Umbilical cord (tissue), 1 donor: ENCODE measurements at regions not wholly inside any gene's neighbourhood (a gene's known extent, or its start where the extent isn't known, plus 50 kb on each side); places are given as distances from the start of the nearest gene placed in this dataset.
A peak's percentile ranks its signal among the peaks of the same experiment; 100 is the strongest.

Experiments
- DNase-seq: peaks from one replicate; pipeline ENCODE4 v3.0.0-alpha.2; 2015; ENCODE audit warnings: low spot score

DNA sequence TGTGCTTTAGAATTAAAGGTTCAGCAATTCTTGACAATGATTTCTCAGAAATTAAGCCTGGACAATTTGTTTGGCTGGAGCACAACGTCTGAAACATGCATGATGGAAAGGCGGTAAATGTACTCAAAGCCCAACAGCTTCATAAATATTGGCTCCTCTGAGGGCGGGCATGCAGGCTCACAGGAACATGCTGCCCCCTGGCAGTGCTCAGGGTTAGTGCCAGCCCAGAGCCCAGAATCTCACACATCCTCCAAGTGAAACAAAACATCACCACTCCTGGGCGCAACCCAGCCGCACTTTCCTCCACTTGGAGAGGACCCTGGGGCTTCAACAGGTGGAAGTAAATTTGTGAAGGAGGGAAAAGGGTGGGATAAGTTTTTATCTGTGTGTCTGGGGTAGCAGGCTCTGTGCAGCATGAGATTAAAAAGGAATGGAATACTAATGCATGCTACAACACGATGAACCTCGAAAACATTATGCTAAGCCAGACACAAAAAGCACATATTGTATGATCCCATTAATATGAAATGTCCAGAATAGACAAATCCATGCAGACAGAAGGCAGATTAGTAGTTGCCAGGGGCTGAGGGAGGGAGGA, 54.1 kb upstream of the PTPRT start:
- DNase-seq = peak; percentile 50

DNA sequence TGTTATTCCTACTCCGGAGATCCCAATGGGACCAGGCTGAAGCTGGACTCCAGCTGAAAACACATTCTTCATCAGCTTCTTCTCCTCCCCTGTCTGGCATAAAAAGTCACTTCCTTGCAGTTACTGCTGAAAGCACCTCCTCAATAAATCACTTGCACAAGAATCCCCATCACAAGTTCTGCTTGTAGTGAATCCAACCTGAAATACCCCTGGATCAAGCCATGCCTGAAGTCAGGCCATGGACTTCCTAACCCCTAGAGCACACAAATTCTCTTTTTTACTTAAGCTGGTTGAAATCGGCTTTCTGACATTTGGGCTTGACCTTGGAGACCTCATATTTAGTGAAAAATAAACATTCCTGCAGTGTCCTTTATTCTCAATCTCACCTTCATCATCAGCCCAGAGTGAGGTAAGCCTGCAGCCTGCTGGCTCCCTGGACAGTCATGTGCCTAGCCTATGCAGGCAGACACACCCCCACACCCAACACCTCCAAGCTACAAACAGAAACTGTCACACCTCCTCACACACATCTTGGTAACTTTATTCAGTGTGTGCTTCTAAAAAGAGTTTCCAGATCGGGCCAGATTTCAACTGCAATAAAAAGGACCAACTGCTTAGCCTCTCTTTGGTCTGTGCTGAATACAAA, 51.5 kb upstream of the PTPRT start:
- no peak for DNase-seq
